Stimulated activated CD4-positive, alpha-beta T cell treated with anti-CD3 and anti-CD28 coated beads, TNF-alpha, amount 100 ng/mL, for 48 hours (primary cell): ENCODE measurements at regions not wholly inside any gene's neighbourhood (a gene's known extent, or its start where the extent isn't known, plus 50 kb on each side); places are given as distances from the start of the nearest gene placed in this dataset.
A peak's percentile ranks its signal among the peaks of the same experiment; 100 is the strongest.

Experiments used
- DNase-seq, 3 donors: peaks; one replicate each; pipeline ENCODE4 v3.0.0-alpha.2; 2020; ENCODE audit warnings: low read depth in 3 of 3

- DNase-seq: no peak
These were observed 51.4 kb upstream of the ITM2B start for GRCh38 chr13:48181482-48182145.

- no peak for DNase-seq
These were observed 54.9 kb upstream of the ITM2B start for GRCh38 chr13:48178126-48178525.

GRCh38 chr13:48176781-48177180 lies 56.2 kb upstream of the ITM2B start:
- DNase-seq: no peak

GRCh38 chr13:48175185-48175584 lies 57.8 kb upstream of the ITM2B start:
- no peak for DNase-seq

- no peak for DNase-seq
These were observed 65.1 kb upstream of the ITM2B start for GRCh38 chr13:48167866-48168265.

GRCh38 chr13:48165727-48166126 lies 67.3 kb upstream of the ITM2B start:
- DNase-seq: no peak

GRCh38 chr13:48165063-48165462 lies 67.9 kb upstream of the ITM2B start:
- no peak for DNase-seq

- DNase-seq: no peak
These were observed 68.2 kb upstream of the MED4 start for GRCh38 chr13:48163061-48163460.

- DNase-seq: no peak
These were observed 67.3 kb upstream of the MED4 start for GRCh38 chr13:48162217-48162616.

- no peak for DNase-seq
These were observed 66.8 kb upstream of the MED4 start for GRCh38 chr13:48161530-48162179.

GRCh38 chr13:48160606-48161278 lies 65.8 kb upstream of the MED4 start:
- DNase-seq: no peak

GRCh38 chr13:48159826-48160225 lies 64.9 kb upstream of the MED4 start:
- DNase-seq: no peak

GRCh38 chr13:48159401-48159800 lies 64.5 kb upstream of the MED4 start:
- no peak for DNase-seq

GRCh38 chr13:48158915-48159314 lies 64.0 kb upstream of the MED4 start:
- no peak for DNase-seq

GRCh38 chr13:48158290-48158689 lies 63.4 kb upstream of the MED4 start:
- no peak for DNase-seq

- peak; percentile 35 to 61 (median 58) for DNase-seq
These were observed 61.6 kb upstream of the MED4 start for GRCh38 chr13:48156466-48156865.

GRCh38 chr13:48155848-48156247 lies 60.9 kb upstream of the MED4 start:
- no peak for DNase-seq

GRCh38 chr13:48154671-48155070 lies 59.8 kb upstream of the MED4 start:
- DNase-seq: no peak

- DNase-seq: no peak
These were observed 58.3 kb upstream of the MED4 start for GRCh38 chr13:48153186-48153585.

- no peak for DNase-seq
These were observed 56.7 kb upstream of the MED4 start for GRCh38 chr13:48151363-48152161.

GRCh38 chr13:48148454-48148853 lies 53.5 kb upstream of the MED4 start:
- no peak for DNase-seq

GRCh38 chr13:48146636-48147035 lies 51.7 kb upstream of the MED4 start:
- no peak for DNase-seq
